ENCODE measurements at regions not wholly inside any gene's neighbourhood (a gene's known extent, or its start where the extent isn't known, plus 50 kb on each side); places are given as distances from the start of the nearest gene placed in this dataset.

DNA sequence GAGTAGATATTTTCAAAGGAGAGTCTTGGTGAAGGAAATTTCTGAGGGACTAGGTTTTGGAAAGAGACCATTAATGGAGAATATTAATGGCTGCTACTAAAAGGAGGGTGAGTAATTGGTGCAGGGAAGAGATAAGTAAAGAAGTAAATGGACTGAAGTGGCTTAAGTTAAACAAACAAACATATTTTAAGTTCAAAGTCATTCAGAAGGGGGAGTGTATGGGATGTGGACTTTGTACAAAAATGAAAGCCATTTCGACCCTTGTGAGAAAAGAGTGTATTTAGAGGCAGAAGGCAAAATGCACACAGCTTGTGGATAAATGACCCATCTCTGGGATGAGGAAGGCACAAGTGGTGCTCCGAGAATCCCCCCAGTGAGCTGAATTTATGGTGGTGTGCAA, 171.7 kb downstream of the BACH1 start:
- Mint-ChIP-seq H3K4me1 (no peaks in the 10 kb centered on the region), H3K4me3 (no peak overlapping the region), H3K27ac (no peak overlapping the region; a peak in 1 of 7 replicates), H3K36me3 (ENCODE audit: insufficient read depth in 1 of 3, low read depth in 3 of 3) (no peaks in the 10 kb centered on the region), H3K27me3 (ENCODE audit: low read depth) (no peaks in the 10 kb centered on the region), H3K9me3 (no peaks in the 10 kb centered on the region)
- TF ChIP-seq, protein P1, sequence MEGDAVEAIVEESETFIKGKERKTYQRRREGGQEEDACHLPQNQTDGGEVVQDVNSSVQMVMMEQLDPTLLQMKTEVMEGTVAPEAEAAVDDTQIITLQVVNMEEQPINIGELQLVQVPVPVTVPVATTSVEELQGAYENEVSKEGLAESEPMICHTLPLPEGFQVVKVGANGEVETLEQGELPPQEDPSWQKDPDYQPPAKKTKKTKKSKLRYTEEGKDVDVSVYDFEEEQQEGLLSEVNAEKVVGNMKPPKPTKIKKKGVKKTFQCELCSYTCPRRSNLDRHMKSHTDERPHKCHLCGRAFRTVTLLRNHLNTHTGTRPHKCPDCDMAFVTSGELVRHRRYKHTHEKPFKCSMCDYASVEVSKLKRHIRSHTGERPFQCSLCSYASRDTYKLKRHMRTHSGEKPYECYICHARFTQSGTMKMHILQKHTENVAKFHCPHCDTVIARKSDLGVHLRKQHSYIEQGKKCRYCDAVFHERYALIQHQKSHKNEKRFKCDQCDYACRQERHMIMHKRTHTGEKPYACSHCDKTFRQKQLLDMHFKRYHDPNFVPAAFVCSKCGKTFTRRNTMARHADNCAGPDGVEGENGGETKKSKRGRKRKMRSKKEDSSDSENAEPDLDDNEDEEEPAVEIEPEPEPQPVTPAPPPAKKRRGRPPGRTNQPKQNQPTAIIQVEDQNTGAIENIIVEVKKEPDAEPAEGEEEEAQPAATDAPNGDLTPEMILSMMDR (conservative IDR thresholded peaks at IDR 0.05): no peak
- Histone ChIP-seq H3K56ac (ENCODE audit: insufficient read length, low read depth, low read length) (no peak overlapping the region), H3K27ac (ENCODE audit: insufficient read length, low read depth, low read length) (no peak overlapping the region), H3K9ac (ENCODE audit: extremely low read depth, insufficient read length, low read length) (no peak overlapping the region), H3K18ac (ENCODE audit: insufficient read length, low read depth, low read length) (no peak overlapping the region), H4K91ac (ENCODE audit: insufficient read length, low read depth, low read length) (no peak overlapping the region), H3K4me1 (ENCODE audit: insufficient read depth, low read length) (no peaks in the 10 kb centered on the region), H3K4ac (ENCODE audit: low read depth, low read length) (no peak overlapping the region), H3K27me3 (ENCODE audit: insufficient read depth, low read length) (no peaks in the 10 kb centered on the region), H3K4me2 (ENCODE audit: insufficient read depth, insufficient read length, low read length) (no peak overlapping the region), H4K8ac (replicated peaks; ENCODE audit: insufficient read length, low read depth, low read length) (no peak overlapping the region), H4K20me1 (ENCODE audit: control insufficient read depth, insufficient read depth, insufficient read length) (no peaks in the 10 kb centered on the region), H2BK20ac (ENCODE audit: low read depth, low read length, poor library complexity, severe bottlenecking) (no peak overlapping the region), H3K9me3 (ENCODE audit: control insufficient read depth, low read depth, low read length) (no peaks in the 10 kb centered on the region), H3T11ph (ENCODE audit: low read length) (no peak overlapping the region), H2BK5ac (ENCODE audit: insufficient read length, low read length) (no peak overlapping the region), H3K79me2 (ENCODE audit: insufficient read depth, low read length) (no peaks in the 10 kb centered on the region), H3K23me2 (ENCODE audit: insufficient read length, low read depth, low read length, poor library complexity, severe bottlenecking) (no peaks in the 10 kb centered on the region), H3K14ac (ENCODE audit: insufficient read depth, low read length) (no peak overlapping the region), H2AK5ac (ENCODE audit: insufficient read length, low read length) (no peak overlapping the region), H2BK12ac (ENCODE audit: insufficient read length, low read depth, low read length) (no peak overlapping the region), H3K23ac (ENCODE audit: insufficient read length, low read depth, low read length) (no peak overlapping the region), H4K5ac (ENCODE audit: insufficient read length, low read depth, low read length) (no peak overlapping the region), H2AFZ (ENCODE audit: low read length) (no peak overlapping the region), H3K79me1 (ENCODE audit: insufficient read depth, low read depth, low read length, poor library complexity, severe bottlenecking) (no peaks in the 10 kb centered on the region), H2BK120ac (ENCODE audit: low read depth, low read length, poor library complexity, severe bottlenecking) (no peak overlapping the region), H2BK15ac (ENCODE audit: low read depth, low read length) (no peak overlapping the region)
- WGBS (ENCODE audit: extremely low coverage, insufficient read length, low lambda C conversion rate): no CpG with 5 or more reads among the region's 2 CpGs
- no peak for DNase-seq
